COLO829 (cell line): ENCODE measurements at regions not wholly inside any gene's neighbourhood (a gene's known extent, or its start where the extent isn't known, plus 50 kb on each side); places are given as distances from the start of the nearest gene placed in this dataset.

Source experiments
- DNase-seq: peaks from one replicate; pipeline ENCODE4 v3.0.0; 2012; ENCODE audit warnings: low spot score

GRCh38 chr1:192524223-192524622 is 51.4 kb upstream of the RGS1 start:
- DNase-seq: peak; percentile 86
